GM21786 (cell line): ENCODE measurements at regions not wholly inside any gene's neighbourhood (a gene's known extent, or its start where the extent isn't known, plus 50 kb on each side); places are given as distances from the start of the nearest gene placed in this dataset.

Experiments
- ATAC-seq: cut with Tn5 transposase; IDR thresholded peaks from one replicate; pipeline ENCODE4 v1.9.1; 2021; ENCODE audit not compliant: unreplicated experiment

- ATAC-seq, result no peak
These were observed 611.7 kb downstream of the TSN start for GRCh38 chr2:122366969-122367645.

GRCh38 chr2:122367646-122368010 is 612.2 kb downstream of the TSN start:
- ATAC-seq, result no peak

- no peak for ATAC-seq
These were observed 613.3 kb downstream of the TSN start for GRCh38 chr2:122368576-122369243.

GRCh38 chr2:122378521-122378920 is 623.1 kb downstream of the TSN start:
- ATAC-seq, result no peak

- no peak for ATAC-seq
These were observed 629.4 kb downstream of the TSN start for GRCh38 chr2:122384768-122385333.

GRCh38 chr2:122388208-122388607 is 632.8 kb downstream of the TSN start:
- no peak for ATAC-seq

- ATAC-seq, result no peak
These were observed 634.2 kb downstream of the TSN start for GRCh38 chr2:122389694-122390093.

GRCh38 chr2:122390406-122390805 is 635.0 kb downstream of the TSN start:
- no peak for ATAC-seq

- no peak for ATAC-seq
These were observed 636.3 kb downstream of the TSN start for GRCh38 chr2:122391726-122392125.

- ATAC-seq, result no peak
These were observed 640.2 kb downstream of the TSN start for GRCh38 chr2:122395687-122396086.

- no peak for ATAC-seq
These were observed 655.8 kb downstream of the TSN start for GRCh38 chr2:122411231-122411630.

GRCh38 chr2:122412360-122412759 is 656.9 kb downstream of the TSN start:
- no peak for ATAC-seq

GRCh38 chr2:122414902-122415301 is 659.5 kb downstream of the TSN start:
- ATAC-seq, result no peak

- ATAC-seq, result no peak
These were observed 661.7 kb downstream of the TSN start for GRCh38 chr2:122417114-122417513.

GRCh38 chr2:122421775-122422174 is 666.3 kb downstream of the TSN start:
- ATAC-seq, result no peak

- ATAC-seq, result no peak
These were observed 667.0 kb downstream of the TSN start for GRCh38 chr2:122422384-122422991.

GRCh38 chr2:122423934-122424333 is 668.5 kb downstream of the TSN start:
- no peak for ATAC-seq

- ATAC-seq, result no peak
These were observed 677.8 kb downstream of the TSN start for GRCh38 chr2:122433123-122433754.

- no peak for ATAC-seq
These were observed 689.6 kb downstream of the TSN start for GRCh38 chr2:122445003-122445402.

- no peak for ATAC-seq
These were observed 691.3 kb downstream of the TSN start for GRCh38 chr2:122446761-122447160.

GRCh38 chr2:122447237-122447636 is 691.8 kb downstream of the TSN start:
- ATAC-seq, result no peak

- ATAC-seq, result peak; percentile 58
These were observed 695.6 kb downstream of the TSN start for GRCh38 chr2:122451040-122451439.
